Upper lobe of right lung (tissue), 1 donor: ENCODE measurements at regions not wholly inside any gene's neighbourhood (a gene's known extent, or its start where the extent isn't known, plus 50 kb on each side); places are given as distances from the start of the nearest gene placed in this dataset.

Experiments used
- ATAC-seq: fragments of 200-7000 bp; cut with Tn5 transposase; one replicate; pipeline ENCODE4 v1.9.1; 2020; ENCODE audit warnings: mild to moderate bottlenecking, moderate library complexity
- DNase-seq: peaks from one replicate; pipeline ENCODE4 v3.0.0-alpha.2; 2020
- H3K27ac ChIP-seq: fragments of 200-600 bp; one replicate; pipeline ENCODE4 v1.8.0; 2022
- H3K27me3 ChIP-seq: fragments of 200-600 bp; one replicate; pipeline ENCODE4 v1.8.0; 2022; ENCODE audit warnings: mild to moderate bottlenecking
- H3K36me3 ChIP-seq: fragments of 200-600 bp; one replicate; pipeline ENCODE4 v1.8.0; 2022
- H3K4me1 ChIP-seq: fragments of 200-600 bp; one replicate; pipeline ENCODE4 v1.8.0; 2022
- H3K4me3 ChIP-seq: fragments of 200-600 bp; one replicate; pipeline ENCODE4 v1.8.0; 2022; ENCODE audit warnings: mild to moderate bottlenecking
- H3K9me3 ChIP-seq: fragments of 200-600 bp; one replicate; pipeline ENCODE4 v1.8.0; 2022
- intact Hi-C: fragments of 100-400 bp; cut with DNase I; formaldehyde crosslinking; loops from one replicate; pipeline ENCODE4 v1.11.0; 2022
- TF ChIP-seq, protein P1 (sequence below): fragments of 200-600 bp; IDR thresholded peaks from one replicate; pipeline ENCODE4 v1.8.0; 2022; ENCODE audit warnings: antibody characterized with exemption
- donor health status: DM: no; HTN: yes; CAD: no; lungs with severe emphysema.

DNA sequence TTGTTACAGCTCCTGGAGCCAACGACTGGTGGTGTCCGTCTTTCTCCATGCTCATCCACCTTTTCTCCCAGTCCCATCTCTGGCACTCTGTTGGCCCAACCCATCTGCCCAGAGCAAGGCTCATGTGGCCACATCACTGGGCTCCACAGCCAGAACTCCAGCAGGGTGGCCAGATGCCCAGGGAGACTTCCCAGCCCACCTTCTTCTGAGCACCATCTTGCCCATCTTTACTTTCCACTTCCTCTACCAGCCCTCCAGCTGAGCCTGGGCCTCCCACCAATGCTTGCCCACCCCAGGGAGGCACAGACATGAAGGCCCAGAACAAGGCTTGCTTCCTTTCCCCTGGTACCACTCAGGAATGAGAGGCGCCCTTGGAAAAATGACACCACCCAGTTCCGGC is 116.8 kb downstream of the BUD13 start:
- Histone ChIP-seq H3K4me3 (no peak overlapping the region), H3K36me3 (no peaks in the 10 kb centered on the region), H3K27me3 (no peaks in the 10 kb centered on the region), H3K4me1 (no peaks in the 10 kb centered on the region), H3K27ac (no peak overlapping the region), H3K9me3 (no peaks in the 10 kb centered on the region)
- TF ChIP-seq, protein P1, sequence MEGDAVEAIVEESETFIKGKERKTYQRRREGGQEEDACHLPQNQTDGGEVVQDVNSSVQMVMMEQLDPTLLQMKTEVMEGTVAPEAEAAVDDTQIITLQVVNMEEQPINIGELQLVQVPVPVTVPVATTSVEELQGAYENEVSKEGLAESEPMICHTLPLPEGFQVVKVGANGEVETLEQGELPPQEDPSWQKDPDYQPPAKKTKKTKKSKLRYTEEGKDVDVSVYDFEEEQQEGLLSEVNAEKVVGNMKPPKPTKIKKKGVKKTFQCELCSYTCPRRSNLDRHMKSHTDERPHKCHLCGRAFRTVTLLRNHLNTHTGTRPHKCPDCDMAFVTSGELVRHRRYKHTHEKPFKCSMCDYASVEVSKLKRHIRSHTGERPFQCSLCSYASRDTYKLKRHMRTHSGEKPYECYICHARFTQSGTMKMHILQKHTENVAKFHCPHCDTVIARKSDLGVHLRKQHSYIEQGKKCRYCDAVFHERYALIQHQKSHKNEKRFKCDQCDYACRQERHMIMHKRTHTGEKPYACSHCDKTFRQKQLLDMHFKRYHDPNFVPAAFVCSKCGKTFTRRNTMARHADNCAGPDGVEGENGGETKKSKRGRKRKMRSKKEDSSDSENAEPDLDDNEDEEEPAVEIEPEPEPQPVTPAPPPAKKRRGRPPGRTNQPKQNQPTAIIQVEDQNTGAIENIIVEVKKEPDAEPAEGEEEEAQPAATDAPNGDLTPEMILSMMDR = no peak
- intact Hi-C loops = no loop called here
- DNase-seq (no peak), ATAC-seq (no peak)

DNA sequence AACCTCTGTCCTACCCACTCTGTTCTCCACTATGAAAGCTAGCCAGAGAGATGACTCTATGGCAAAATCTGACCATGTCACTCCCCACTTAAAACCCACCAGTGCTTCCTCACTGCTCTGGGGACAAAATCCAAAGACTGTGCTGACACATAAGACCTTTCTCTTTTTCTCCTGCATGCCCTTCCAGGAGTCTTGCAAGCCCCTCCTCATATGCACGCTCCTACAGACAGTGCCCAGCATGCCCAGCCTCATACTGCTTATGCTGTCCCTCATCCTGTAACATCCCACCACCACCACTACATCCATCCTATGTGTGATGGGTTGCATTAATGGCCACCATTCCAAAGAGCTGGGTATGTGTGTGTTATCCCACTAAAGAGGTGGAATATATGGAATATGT is 118.3 kb downstream of the BUD13 start:
- Histone ChIP-seq H3K36me3 (no peaks in the 10 kb centered on the region), H3K4me1 (no peaks in the 10 kb centered on the region), H3K27ac (no peak overlapping the region), H3K27me3 (no peaks in the 10 kb centered on the region), H3K4me3 (no peak overlapping the region), H3K9me3 (no peaks in the 10 kb centered on the region)
- ATAC-seq (no peak), DNase-seq (no peak)
- TF ChIP-seq, protein P1 = no peak
- intact Hi-C loops = no loop called here

DNA sequence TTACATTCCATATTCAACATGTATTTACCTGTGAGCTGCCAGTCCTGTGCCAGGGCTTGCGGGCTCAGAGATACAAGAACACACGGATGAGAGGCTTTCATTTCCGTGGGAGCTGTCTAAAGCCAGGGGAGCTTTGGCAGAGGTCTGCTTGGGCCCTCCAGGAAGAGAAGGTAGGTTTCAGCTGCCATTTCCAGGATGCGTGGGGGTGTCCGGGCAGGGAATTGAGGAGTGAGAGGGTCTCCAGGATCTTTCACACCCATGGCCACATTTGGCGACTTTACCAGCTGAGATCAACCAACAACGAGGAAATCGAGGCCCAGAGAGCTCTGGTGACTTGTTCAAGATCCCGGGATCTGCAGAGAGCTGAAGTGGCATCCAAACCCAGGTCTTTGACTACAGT is 119.6 kb downstream of the BUD13 start:
- intact Hi-C loops = no loop called here
- no peak for ATAC-seq
- no peak overlapping the region for H3K27ac ChIP-seq

DNA sequence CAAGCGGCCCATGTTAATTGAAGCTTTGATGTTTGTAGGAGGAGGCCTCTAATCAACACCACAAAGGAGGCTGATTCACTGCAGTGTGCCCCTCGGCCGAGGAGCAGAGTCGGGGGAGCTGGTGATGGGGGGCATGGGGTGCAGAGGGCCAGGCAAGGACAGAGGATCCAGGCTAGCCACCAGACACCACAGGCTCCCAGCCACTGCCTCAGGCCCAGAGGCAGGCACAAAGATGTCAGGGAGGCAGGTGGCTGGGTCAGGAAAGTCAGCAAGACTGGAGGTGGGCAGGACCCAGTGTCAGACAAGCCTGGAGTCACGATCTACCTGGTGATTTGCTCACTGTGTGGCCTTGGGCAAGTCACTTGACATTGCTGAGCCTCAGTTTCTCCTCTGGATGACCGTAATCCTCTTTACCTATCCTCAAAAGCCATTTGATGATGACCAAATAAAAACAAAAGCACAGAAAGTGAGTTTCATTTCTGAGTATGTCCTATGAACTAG is 121.0 kb downstream of the BUD13 start:
- no peaks in the 10 kb centered on the region for H3K36me3 ChIP-seq
- no peak for ATAC-seq

More for the DNA sequence above, 119.6 kb downstream of the BUD13 start:
- TF ChIP-seq, protein P1 = no peak
- Histone ChIP-seq H3K4me1 (no peaks in the 10 kb centered on the region), H3K9me3 (no peaks in the 10 kb centered on the region), H3K4me3 (no peak overlapping the region), H3K27me3 (no peaks in the 10 kb centered on the region), H3K36me3 (no peaks in the 10 kb centered on the region)
- DNase-seq = no peak

DNA sequence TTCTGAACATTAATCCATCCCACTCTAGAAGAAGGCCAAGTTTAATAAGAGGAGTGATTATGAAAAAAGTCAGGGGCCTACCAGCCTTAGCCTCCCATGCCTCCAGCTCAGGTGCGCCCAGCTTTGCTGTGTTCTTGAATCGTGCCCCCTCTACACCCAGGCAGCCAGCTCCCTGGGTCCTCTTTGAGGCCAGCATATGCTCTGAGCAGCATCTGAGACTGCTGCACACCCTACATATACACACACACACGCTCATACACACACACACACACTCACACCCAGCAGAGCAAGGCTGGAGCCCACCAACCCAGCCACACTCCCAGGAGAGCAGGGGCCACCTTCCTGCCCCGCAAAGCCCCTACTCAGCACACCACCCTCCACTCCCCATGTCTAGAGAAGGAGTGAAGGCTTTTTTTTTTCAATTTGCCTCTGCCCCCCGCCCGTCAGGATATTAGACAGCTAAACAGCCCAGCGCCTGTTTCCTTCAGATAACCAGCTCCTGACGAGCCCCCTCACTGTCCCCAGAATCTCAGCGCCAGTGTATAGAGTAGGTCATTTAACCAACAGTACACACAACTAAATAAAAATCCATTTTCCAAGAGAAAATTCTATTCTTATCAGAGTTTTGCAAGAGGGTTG is 121.6 kb downstream of the BUD13 start:
- TF ChIP-seq, protein P1 = no peak
- H3K27ac ChIP-seq = no peak overlapping the region
- no peaks in the 10 kb centered on the region for H3K36me3 ChIP-seq
- H3K4me1 ChIP-seq = no peaks in the 10 kb centered on the region
- H3K27me3 ChIP-seq = no peaks in the 10 kb centered on the region
- no peaks in the 10 kb centered on the region for H3K9me3 ChIP-seq
- no peak for ATAC-seq
- DNase-seq = no peak
- intact Hi-C loops = no loop called here
- H3K4me3 ChIP-seq = no peak overlapping the region

More for the DNA sequence above, 121.0 kb downstream of the BUD13 start:
- Histone ChIP-seq H3K4me3 (no peak overlapping the region), H3K27me3 (no peaks in the 10 kb centered on the region), H3K4me1 (no peaks in the 10 kb centered on the region), H3K9me3 (no peaks in the 10 kb centered on the region), H3K27ac (no peak overlapping the region)
- TF ChIP-seq, protein P1 = no peak
- intact Hi-C loops = no loop called here
- no peak for DNase-seq

DNA sequence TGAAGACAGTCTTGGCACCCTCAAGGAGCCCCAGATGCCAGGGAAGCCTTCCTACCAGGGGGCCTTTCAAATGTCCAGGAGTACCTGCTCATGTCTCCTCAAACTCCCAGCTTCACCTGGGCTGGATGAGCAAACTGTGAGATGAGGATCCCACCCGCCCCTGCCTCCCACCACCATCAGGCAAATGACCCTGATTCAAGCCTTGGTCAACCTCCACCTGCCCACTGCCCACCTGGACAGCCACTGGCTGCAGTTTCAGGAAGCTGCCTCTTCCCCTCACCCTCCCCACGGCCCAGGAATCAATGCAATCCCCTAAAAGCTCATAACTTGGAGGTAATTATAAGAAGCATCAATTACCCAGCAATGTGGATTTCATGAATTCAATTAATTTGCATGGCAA is 122.7 kb downstream of the BUD13 start:
- no peak for DNase-seq
- H3K27me3 ChIP-seq = no peaks in the 10 kb centered on the region
- H3K4me1 ChIP-seq = no peaks in the 10 kb centered on the region
- TF ChIP-seq, protein P1 = no peak
- intact Hi-C loops = no loop called here
- H3K27ac ChIP-seq = no peak overlapping the region
- no peak overlapping the region for H3K4me3 ChIP-seq
- no peaks in the 10 kb centered on the region for H3K9me3 ChIP-seq
- no peaks in the 10 kb centered on the region for H3K36me3 ChIP-seq
- no peak for ATAC-seq
